ENCODE measurements at regions not wholly inside any gene's neighbourhood (a gene's known extent, or its start where the extent isn't known, plus 50 kb on each side); places are given as distances from the start of the nearest gene placed in this dataset.

GRCh38 chr5:72630721-72631120 is 123.5 kb upstream of the ZNF366 start:
- TF ChIP-seq CTCF (conservative IDR thresholded peaks at IDR 0.05) (no peak), ZFX (IDR thresholded peaks at IDR 0.05) (no peak)
- no peak overlapping the region for H3K27ac ChIP-seq

GRCh38 chr5:72630081-72630480 is 122.9 kb upstream of the ZNF366 start:
- no peak for TF ChIP-seq CTCF (conservative IDR thresholded peaks at IDR 0.05)
- TF ChIP-seq ZFX (IDR thresholded peaks at IDR 0.05) = no peak
- no peak overlapping the region for H3K27ac ChIP-seq

- no peak for TF ChIP-seq ZFX (IDR thresholded peaks at IDR 0.05)
- TF ChIP-seq CTCF (conservative IDR thresholded peaks at IDR 0.05) = no peak
Observed at GRCh38 chr5:72628771-72629371, 121.7 kb upstream of the ZNF366 start.

GRCh38 chr5:72625332-72625731 is 118.1 kb upstream of the ZNF366 start:
- no peak overlapping the region for H3K27ac ChIP-seq
- no peak for TF ChIP-seq ZFX (IDR thresholded peaks at IDR 0.05)
- TF ChIP-seq CTCF (conservative IDR thresholded peaks at IDR 0.05) = no peak

More at GRCh38 chr5:72628771-72629371, 121.7 kb upstream of the ZNF366 start:
- H3K27ac ChIP-seq = no peak overlapping the region

GRCh38 chr5:72624641-72625236 is 117.5 kb upstream of the ZNF366 start:
- TF ChIP-seq ZFX (IDR thresholded peaks at IDR 0.05) (no peak), CTCF (conservative IDR thresholded peaks at IDR 0.05) (no peak)
- no peak overlapping the region for H3K27ac ChIP-seq

GRCh38 chr5:72623936-72624335 is 116.7 kb upstream of the ZNF366 start:
- TF ChIP-seq ZFX (IDR thresholded peaks at IDR 0.05) = no peak
- no peak for TF ChIP-seq CTCF (conservative IDR thresholded peaks at IDR 0.05)
- H3K27ac ChIP-seq = no peak overlapping the region

- no peak overlapping the region for H3K27ac ChIP-seq
- TF ChIP-seq CTCF (conservative IDR thresholded peaks at IDR 0.05) (no peak), ZFX (IDR thresholded peaks at IDR 0.05) (no peak)
Observed at GRCh38 chr5:72623323-72623722, 116.1 kb upstream of the ZNF366 start.

Data from C4-2B (cell line).